HEK293T (cell line): ENCODE measurements at regions not wholly inside any gene's neighbourhood (a gene's known extent, or its start where the extent isn't known, plus 50 kb on each side); places are given as distances from the start of the nearest gene placed in this dataset.
"Not testable (repeated sequence)": the region's sequence is repeated elsewhere in the genome, so short reads cannot be mapped to it uniquely, and the experiment has no call there.

Experiments
- FOXM1 ChIP-seq: fragments of 450-650 bp; IDR thresholded peaks from 2 replicates; pipeline ENCODE4 v1.6.1; 2017; ENCODE audit warnings: mild to moderate bottlenecking, borderline replicate concordance
- SP1 ChIP-seq: fragments of 450-650 bp; IDR thresholded peaks from 2 replicates; pipeline ENCODE4 v1.6.1; 2017

GRCh38 chr4:9067923-9068322, 102.3 kb upstream of the FAM90A26 start:
- not testable (repeated sequence) for TF ChIP-seq FOXM1, SP1
